DOHH2 (cell line): ENCODE measurements at regions not wholly inside any gene's neighbourhood (a gene's known extent, or its start where the extent isn't known, plus 50 kb on each side); places are given as distances from the start of the nearest gene placed in this dataset.

ENCODE experiments used
- CTCF ChIP-seq: fragments of 200-600 bp; sonication (generic); IDR thresholded peaks from one replicate; pipeline ENCODE4 v1.5.1; 2014; ENCODE audit warnings: antibody characterized with exemption, mild to moderate bottlenecking, low read depth, low read length; ENCODE audit not compliant: poor library complexity, severe bottlenecking
- EZH2phosphoT487 ChIP-seq: fragments of 200-600 bp; sonication (generic); IDR thresholded peaks from 2 replicates; pipeline ENCODE4 v1.6.1; 2017; ENCODE audit warnings: borderline replicate concordance, mild to moderate bottlenecking, antibody characterized with exemption, low read length, moderate library complexity, mixed read lengths

DNA sequence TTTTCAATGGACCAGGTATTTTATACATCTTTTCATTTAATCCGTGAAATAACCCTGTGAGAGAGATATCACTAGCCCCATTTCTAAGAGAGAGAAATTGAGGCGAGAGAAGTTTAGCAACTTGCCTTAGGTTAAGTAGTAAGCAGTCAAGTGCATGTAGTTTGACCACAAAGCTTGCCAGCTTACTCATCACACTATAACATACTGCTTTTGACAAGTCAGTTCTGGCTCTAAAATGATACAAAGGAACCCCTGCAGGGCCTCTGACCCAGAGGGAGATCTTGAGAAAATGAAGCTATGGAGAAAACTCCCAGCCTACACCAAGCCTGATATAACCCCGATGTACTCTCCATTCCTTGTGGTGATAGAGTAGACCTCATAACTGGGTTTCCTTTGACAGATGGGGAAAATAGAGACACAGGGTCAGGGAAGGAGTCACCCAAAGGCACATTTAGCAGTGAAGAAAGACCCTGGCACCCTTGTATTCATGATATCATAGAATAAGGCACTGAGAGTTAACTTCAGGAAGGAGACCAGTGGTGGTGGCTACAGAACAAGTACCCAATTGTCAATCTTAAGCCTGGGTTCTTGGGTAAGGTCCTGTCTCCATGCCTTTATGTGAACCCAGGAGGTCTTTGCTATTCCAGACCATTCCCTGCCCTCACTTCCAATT, 60.2 kb upstream of the MSN start:
- no peak for TF ChIP-seq CTCF
- no peak for TF ChIP-seq EZH2phosphoT487
